Brain microvascular endothelial cell (primary cell): ENCODE measurements at regions not wholly inside any gene's neighbourhood (a gene's known extent, or its start where the extent isn't known, plus 50 kb on each side); places are given as distances from the start of the nearest gene placed in this dataset.

Source experiments
- DNase-seq: peaks from one replicate; pipeline ENCODE4 v3.0.0-alpha.2; 2020
- H3K27ac ChIP-seq: fragments of 250-450 bp; sonication (Bioruptor Pico); 2 replicates; pipeline ENCODE4 v1.5.1; 2020; ENCODE audit warnings: mild to moderate bottlenecking, moderate library complexity
- H3K27me3 ChIP-seq: fragments of 250-450 bp; sonication (Bioruptor Pico); replicated peaks from 2 replicates; pipeline ENCODE4 v1.5.1; 2020; ENCODE audit warnings: mild to moderate bottlenecking
- H3K36me3 ChIP-seq: fragments of 250-450 bp; sonication (Bioruptor Pico); replicated peaks from 2 replicates; pipeline ENCODE4 v1.5.1; 2020; ENCODE audit warnings: mild to moderate bottlenecking
- H3K4me3 ChIP-seq: 2 replicates; pipeline ENCODE4 v1.5.1; 2011; ENCODE audit warnings: low read depth, mild to moderate bottlenecking, control low read depth, low read length, moderate library complexity
- in situ Hi-C: cut with HindIII; loops from 2 replicates; pipeline ENCODE4 v1.10.0; 2017; ENCODE audit warnings: low sequenced_read_pairs, low pct_ligation_motif_present
- TF ChIP-seq, protein P1 (sequence below): IDR thresholded peaks from 2 replicates; pipeline ENCODE4 v1.5.1; 2011; ENCODE audit warnings: low read depth, mild to moderate bottlenecking, moderate library complexity, low read length, control low read depth, inconsistent platforms; ENCODE audit errors: missing control alignments

GRCh38 chr16:86243571-86244154 lies 266.7 kb upstream of the FOXF1 start:
- DNase-seq, result no peak
- Histone ChIP-seq H3K4me3 (no peak overlapping the region), H3K27me3 (peaks cover 32% of the 10 kb centered on the region), H3K27ac (no peak overlapping the region), H3K36me3 (no peaks in the 10 kb centered on the region)
- TF ChIP-seq, protein P1, sequence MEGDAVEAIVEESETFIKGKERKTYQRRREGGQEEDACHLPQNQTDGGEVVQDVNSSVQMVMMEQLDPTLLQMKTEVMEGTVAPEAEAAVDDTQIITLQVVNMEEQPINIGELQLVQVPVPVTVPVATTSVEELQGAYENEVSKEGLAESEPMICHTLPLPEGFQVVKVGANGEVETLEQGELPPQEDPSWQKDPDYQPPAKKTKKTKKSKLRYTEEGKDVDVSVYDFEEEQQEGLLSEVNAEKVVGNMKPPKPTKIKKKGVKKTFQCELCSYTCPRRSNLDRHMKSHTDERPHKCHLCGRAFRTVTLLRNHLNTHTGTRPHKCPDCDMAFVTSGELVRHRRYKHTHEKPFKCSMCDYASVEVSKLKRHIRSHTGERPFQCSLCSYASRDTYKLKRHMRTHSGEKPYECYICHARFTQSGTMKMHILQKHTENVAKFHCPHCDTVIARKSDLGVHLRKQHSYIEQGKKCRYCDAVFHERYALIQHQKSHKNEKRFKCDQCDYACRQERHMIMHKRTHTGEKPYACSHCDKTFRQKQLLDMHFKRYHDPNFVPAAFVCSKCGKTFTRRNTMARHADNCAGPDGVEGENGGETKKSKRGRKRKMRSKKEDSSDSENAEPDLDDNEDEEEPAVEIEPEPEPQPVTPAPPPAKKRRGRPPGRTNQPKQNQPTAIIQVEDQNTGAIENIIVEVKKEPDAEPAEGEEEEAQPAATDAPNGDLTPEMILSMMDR, result no peak
- in situ Hi-C loops, result no loop called here

DNA sequence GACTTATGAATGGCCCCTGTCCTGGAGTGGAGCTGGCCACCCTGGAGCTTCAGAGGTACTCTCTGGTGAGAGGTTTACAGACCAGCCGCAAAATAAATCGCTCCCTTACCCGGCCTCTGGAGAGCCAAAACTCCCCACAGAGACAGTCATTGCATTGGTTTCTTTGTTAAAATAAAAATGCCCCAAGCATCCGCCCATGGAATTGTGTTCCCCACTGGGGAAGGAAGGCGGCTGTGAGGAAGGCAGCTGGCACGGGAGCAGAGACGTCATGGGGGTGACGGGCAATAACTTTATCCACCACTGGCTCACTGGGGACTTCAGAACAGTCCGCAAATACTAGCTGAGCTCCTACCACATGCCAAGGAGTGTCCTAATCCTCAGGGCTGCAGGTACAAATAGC lies 266.2 kb upstream of the FOXF1 start:
- no peak for DNase-seq
- TF ChIP-seq, protein P1, result no peak
- Histone ChIP-seq H3K27ac (no peak overlapping the region), H3K4me3 (no peak overlapping the region), H3K36me3 (no peaks in the 10 kb centered on the region), H3K27me3 (peaks cover 32% of the 10 kb centered on the region)
- in situ Hi-C loops, result no loop called here

DNA sequence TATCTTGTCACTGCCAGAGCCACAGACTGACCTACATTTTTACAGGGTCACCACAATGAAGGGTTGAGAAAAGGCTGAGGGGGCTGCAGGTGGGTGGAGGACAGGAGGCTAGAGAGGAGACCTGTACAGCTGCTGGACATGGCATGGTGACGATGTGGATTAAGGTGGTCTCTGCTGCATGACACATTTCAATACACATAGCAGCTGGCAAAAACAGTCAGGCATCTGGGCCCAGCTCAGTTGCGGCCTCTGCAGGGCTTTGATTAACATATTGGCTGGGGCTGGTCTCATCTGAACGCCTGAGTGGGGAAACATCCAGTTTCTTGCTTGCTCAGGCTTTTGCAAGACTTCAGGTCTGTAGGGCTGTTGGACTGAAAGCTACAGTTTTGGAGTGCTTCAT lies 265.4 kb upstream of the FOXF1 start:
- TF ChIP-seq, protein P1, result no peak

GRCh38 chr16:86245351-86245750 lies 265.0 kb upstream of the FOXF1 start:
- Histone ChIP-seq H3K27me3 (peaks cover 22% of the 10 kb centered on the region), H3K27ac (no peak overlapping the region), H3K36me3 (no peaks in the 10 kb centered on the region), H3K4me3 (no peak overlapping the region)
- DNase-seq, result no peak
- in situ Hi-C loops, result no loop called here
- TF ChIP-seq, protein P1, result no peak

More for the DNA sequence above, 265.4 kb upstream of the FOXF1 start:
- DNase-seq, result no peak
- peaks cover 26% of the 10 kb centered on the region for H3K27me3 ChIP-seq
- in situ Hi-C loops, result no loop called here
- no peak overlapping the region for H3K27ac ChIP-seq
- H3K4me3 ChIP-seq, result no peak overlapping the region
- no peaks in the 10 kb centered on the region for H3K36me3 ChIP-seq

DNA sequence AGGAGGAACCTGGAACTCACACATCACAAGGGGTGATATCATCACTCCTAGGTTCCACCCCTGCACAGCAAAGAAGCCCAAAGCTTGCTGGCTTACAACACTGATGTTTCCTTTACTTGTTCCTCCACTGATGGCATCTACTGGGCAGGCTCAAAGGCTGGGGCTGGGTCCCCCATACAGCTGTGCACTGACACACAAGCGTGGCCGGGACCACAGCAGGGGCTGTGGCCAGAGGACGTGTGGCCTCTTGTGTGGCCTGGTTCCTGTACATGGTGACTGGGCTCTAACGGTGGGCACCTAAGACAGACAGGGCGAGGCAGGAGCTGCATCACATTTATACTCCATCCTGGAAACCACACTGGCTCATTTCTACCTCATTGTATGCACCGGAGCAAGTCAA lies 264.4 kb upstream of the FOXF1 start:
- no peak overlapping the region for H3K4me3 ChIP-seq
- no peaks in the 10 kb centered on the region for H3K36me3 ChIP-seq
- in situ Hi-C loops, result no loop called here
- TF ChIP-seq, protein P1, result no peak
- DNase-seq, result no peak
- H3K27me3 ChIP-seq, result peaks cover 17% of the 10 kb centered on the region
- no peak overlapping the region for H3K27ac ChIP-seq

DNA sequence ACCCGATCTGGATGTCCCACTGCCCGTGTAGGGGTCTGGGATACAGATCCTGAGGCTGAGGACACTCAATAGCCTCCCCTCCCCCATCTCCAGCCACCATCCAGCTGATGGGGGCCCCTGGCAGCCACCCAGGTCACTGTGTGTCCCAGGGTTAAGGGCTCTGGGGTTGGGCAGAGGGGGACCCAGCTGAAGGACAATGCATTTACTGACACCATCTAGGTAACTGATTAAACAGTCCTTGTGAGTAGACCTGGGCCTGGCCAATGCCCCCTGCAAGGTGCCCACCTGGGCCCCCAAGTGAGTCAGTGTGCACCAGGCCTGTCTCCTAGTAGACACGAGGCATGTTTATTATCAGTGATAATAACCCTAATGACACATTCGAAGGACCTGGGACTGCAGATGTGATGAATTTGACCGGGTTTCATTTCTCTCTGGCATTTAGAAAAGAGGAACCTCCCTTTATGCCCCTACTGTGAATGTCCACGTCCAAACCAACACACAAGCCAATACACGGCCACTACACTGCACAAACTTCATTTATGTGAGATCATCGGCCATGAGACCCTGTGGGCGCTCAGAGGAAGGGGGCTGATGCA lies 261.9 kb upstream of the FOXF1 start:
- DNase-seq, result no peak
- H3K27ac ChIP-seq, result no peak overlapping the region
- TF ChIP-seq, protein P1, result no peak
- in situ Hi-C loops, result no loop called here
- no peaks in the 10 kb centered on the region for H3K36me3 ChIP-seq
- no peak overlapping the region for H3K4me3 ChIP-seq
- no peaks in the 10 kb centered on the region for H3K27me3 ChIP-seq
